GM18861 (cell line): ENCODE measurements at regions not wholly inside any gene's neighbourhood (a gene's known extent, or its start where the extent isn't known, plus 50 kb on each side); places are given as distances from the start of the nearest gene placed in this dataset.

ENCODE experiments used
- ATAC-seq: cut with Tn5 transposase; IDR thresholded peaks from one replicate; pipeline ENCODE4 v1.9.1; 2021; ENCODE audit not compliant: unreplicated experiment

DNA sequence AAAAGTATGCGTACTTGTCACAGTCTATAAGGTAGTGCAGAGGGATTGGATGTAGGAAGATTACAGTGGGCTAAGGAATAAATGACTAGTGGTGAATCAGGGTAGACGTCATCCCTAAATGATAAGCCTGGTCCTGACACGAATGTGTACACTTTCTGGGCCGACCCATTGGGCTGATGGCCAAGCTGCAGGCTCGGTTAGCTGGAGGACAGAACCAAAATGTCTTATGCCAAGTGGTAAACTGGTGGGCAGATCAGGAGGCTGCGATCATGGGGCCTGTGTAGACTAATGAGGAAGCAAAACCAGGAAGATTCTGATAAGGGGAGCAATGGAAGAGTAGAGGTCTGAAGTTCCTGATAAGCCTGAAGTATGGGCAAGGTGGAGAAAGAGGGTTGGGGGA, 272.8 kb upstream of the GATB start:
- no peak for ATAC-seq

DNA sequence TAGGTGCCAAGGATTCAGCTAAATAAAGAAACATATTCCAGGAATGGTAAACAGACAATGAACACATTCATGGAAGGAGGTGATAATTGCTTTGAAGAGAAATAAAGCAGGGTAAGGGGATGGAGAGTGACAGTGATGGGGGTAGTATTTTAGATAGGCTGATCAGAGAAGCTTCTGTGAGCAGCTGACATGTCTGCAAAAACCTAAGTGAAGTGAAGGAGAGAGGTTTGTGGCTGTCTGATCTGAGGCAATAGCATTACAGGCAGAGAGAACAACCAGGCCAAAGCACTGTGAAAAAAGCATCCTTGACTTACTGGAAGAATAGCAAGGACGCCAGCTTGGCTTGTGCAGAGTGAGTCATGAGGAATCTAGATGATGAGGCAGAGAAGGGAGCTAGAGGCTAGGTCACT, 271.9 kb upstream of the GATB start:
- ATAC-seq: no peak

- ATAC-seq: no peak
These were observed 268.8 kb upstream of the GATB start for GRCh38 chr4:152029631-152030030.

DNA sequence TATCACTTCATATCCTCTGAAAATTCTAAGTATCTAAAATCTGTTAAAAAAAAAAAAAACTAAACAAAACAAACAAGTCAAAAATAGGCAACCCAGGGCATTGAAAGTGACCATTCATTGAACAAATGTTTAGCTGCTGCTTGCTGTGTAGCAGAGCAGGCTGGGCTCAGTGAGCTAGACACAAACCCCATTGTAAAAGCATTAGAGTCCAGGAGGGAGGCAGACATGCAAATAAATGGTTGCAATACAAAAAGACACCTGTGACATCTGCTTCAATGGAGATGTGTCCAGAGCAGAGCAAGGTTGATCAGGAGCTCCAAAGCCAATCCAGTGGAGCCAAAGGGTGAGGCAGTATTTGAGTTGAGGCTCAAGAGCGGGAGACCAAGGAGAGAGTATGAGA, 267.3 kb upstream of the GATB start:
- ATAC-seq: no peak

DNA sequence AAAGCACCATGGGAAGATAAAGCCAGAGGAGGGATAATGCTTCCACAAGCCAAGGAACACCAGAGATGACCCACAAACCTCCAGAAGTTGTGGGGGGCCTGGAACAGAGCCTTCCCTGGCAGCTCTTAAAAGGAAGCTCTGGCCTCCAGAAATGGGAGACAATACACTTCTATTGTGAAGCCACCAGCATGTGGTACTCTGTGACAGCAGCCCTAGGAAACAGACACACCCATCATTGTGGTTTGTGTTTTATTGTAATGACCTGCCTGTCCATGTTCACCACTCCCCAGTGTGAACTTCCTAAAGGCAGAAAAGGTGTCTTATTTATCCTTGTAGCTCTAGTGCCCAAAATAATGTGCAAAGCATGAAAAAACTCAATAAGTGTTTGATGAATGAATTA, 264.1 kb upstream of the GATB start:
- ATAC-seq: no peak

- ATAC-seq: no peak
These were observed 262.9 kb upstream of the GATB start for GRCh38 chr4:152023674-152024073.

- no peak for ATAC-seq
These were observed 261.7 kb upstream of the GATB start for GRCh38 chr4:152022543-152022942.

DNA sequence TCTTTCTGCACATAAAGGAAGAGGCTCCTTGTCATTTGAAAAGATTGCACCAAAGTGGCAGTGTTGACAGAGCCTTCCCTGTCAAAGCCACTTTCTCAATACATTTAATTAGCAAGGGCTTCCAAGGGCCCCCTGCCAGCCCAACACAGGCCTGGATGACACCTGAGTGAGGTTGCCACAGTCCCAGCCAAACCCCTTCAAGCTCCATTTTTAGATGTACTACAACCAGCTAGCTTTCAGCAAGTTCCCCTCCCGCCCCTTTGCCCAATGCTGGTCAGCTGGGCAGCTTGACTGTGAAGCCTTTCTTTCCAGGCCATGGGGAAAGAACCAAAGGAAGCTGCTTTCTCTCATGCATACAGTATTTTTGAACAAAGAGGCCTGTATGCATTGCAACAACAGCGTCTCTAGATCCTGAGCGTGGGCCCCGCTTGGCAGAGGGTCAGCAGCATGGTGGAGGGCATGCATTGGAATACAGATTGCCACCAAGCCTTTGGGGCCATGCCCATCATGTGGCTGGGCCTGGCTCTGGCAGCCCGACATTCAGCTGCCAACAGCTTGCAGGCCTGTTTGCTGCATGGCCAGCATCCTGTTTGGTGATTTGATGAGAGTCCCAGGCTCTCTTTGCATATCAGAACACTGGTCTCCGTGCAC, 261.1 kb upstream of the GATB start:
- no peak for ATAC-seq

GRCh38 chr4:152020073-152020472, 259.3 kb upstream of the GATB start:
- no peak for ATAC-seq

DNA sequence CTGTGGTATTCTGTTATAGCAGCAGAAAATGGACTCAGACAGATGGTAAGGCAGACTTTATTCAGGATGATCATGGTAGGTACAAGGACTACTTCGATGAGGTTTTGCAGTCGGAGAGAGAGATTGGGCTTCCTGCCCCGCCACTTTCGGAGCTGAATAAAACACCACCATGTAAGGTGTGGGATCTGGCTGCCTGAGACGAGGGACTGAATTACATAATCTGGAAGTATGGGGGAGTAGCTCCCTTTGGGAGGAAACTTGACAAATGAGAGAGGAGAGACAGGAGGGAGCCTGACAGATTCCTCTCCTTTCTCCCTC, 255.5 kb upstream of the GATB start:
- ATAC-seq: no peak

DNA sequence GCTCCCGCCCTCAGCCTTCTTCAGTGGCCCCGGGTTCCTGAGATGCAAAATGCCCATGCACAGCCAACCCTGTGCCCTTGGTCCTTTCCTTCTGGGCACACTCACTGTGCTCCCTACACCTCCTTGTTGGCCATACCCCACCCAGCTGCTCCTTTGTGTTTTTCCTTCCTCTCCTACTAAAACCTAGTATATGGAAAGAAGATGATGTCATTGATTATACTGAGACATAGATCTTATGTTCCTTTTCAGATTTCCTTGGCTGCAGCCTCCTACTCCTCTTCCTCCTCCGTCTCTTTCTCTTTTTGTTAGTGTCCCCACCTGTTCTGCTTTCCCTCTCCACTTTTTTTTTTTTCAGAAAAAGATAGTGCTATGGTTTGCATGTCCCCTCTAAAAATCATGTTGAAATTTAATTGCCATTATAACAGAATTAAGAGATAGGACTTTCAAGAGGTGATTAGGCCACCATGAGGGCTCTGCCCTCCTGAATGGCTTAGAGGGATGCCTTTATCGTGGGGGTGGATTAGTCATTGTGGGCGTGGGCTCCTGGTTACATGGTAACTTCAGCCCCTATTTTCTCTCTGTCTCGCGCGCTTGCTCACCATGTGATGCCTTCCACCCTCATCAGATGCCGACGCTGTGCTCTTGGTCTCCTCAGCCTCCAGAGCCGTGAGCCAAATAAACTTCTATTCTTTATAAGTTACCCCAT, 254.9 kb upstream of the GATB start:
- no peak for ATAC-seq

DNA sequence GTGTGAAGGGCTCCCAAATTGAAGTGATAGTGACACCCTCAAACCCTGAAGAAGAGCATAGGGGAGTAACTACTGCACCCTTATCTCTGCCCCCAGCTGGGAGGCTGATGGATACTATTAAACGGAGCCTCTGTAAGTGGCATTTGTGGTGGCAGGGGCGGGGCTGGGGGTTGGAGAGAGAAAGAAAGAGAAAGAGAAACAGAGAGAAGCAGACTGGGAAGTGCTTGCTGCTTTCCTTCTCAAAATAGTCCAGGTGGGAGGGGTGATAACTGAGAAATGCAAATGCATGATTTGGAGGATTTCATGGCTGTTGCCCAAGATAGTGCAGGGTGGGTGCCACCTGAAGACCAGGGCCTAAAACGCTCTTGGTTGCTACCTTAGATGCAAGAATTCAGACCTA, 253.5 kb upstream of the GATB start:
- ATAC-seq: peak; percentile 72

- no peak for ATAC-seq
These were observed 250.7 kb upstream of the GATB start for GRCh38 chr4:152011469-152011868.

DNA sequence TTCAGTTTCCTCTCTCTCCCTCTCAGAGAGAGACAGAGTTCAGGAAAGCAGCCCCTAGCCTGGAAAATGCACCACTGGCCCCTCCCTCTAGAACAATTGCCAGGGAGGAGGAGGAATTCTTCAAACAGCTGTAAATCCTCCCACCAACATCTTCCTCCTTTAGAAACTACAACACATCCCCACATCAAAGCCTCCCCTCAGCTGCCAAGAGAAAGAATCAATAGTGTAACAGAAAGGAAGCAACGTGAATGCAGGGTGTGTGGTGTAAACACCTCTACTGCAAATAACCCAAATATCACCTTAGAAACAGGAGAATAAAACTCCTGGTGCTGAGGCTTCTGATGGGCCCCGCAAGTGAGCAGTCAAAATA, 249.9 kb upstream of the GATB start:
- no peak for ATAC-seq

DNA sequence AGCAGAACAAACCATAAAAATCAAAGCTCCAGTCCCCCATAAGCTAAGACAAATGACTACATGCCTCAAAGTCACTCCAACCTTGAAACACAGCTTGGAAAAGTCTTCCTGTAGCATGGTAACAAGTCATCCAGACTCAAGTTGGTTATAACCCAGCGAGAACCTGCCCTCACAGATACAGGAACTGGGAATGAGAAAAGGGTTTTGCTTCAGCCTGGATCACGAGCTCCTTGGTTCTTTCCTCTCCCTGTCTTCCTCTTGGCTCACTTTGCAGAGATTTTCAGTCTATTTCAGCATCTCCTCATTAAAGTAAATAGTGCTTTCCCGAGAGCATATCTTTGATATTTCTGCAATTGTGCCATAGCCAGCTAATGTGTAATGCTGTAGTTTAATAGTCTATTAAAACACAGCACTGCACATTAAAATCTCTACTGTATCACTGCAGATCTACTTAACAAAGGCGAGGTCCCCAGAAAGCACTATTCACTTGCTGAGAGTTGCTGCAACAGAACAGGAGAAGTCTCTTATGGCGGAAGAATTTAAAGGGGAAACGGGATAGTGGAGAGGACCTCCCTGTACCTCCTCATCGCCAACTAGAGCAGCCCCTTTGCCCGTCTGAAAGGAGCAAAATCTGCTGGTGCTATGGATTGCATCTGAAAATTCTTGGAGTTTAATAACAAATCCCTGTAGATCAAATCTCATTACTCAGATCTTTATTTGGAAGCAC, 249.3 kb upstream of the GATB start:
- ATAC-seq: no peak

DNA sequence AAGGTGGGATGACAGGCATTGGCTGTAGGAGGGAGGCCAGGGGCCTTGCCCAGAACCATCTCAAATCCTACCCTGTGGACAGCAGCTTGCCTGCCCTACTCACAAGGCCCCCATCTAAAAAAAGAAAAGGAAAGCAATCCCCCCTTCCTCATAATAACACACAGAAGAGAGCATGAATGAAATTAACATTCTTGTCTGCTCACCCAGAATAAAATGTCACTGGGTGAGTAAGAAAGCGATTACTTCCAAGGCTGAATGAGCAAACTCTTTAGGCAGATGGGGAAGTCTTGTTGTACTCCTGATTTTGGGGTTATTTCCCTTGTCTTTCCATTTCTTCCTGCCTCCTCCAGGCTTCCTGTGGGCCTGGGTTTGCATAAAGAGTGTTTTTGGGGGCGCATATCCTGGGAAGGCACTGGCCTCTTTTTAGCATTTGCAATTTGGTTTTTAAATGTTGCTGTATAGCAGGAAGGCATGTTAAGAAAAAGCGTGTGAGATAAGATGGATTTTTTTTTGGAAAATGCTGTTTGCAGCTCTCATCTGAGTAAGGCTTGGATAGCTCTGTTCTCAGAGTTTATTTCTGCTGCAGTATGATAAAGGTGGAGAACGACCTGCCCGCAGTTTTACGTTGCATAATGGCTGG, 248.3 kb upstream of the GATB start:
- no peak for ATAC-seq

GRCh38 chr4:152007111-152007510, 246.3 kb upstream of the GATB start:
- no peak for ATAC-seq

GRCh38 chr4:152004801-152005200, 244.0 kb upstream of the GATB start:
- no peak for ATAC-seq

GRCh38 chr4:152000518-152000917, 239.7 kb upstream of the GATB start:
- no peak for ATAC-seq

DNA sequence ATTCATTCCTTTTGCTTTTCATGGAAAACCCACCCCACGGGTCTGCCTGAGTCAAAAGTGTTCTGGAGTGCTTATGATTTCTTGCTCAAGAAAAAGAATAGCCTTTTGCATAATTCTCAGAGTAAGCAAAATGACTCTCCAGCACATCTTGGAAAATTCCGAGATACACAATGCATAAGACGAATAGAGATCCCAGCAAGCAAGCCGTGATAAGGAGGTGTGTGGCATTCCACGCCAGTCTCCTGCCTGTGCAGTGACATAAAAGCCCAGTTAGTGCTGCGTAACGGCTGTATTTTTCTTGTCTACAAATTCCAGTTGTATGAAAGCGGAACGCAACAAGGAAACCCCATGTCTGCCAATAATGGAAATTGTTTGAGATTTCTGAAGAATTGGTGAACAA, 237.9 kb upstream of the GATB start:
- ATAC-seq: no peak

DNA sequence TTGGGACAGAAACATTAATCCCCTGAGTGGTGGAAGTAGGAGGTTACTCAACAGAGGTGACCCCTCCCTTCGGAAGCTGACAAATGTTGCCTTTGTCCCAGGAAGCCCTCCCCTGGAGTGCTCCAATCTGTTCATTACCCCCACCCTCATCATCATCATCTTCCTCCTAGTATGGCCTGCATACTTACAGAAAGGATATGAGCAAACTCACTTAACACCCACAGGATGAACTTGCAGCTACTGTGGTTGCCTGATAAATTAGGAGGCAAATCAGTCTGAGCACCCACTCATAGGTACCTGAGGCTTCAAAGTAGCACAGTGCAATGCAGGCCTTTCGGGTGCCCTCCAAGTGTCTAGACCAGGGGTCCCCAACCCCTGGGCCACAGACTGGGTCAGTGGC, 236.7 kb upstream of the GATB start:
- no peak for ATAC-seq

DNA sequence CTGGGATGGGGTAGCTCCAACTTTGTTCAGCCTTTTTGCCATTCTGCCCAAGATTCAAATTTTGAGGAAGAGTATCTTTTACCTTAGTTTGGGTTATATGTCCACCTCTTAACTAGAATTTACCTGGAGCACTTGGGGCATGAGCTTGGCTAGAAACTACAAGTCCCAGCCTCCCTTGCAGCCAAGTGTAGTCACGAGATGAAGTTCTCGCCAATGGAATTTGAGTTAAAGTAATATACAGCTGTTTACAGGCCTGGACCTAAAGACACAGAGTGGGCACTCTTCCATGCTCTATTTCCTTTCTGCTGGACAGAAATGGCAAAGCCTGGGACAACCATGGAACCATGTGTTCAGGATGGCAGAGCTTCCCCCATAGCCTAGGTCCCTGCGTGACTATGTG, 233.6 kb upstream of the GATB start:
- ATAC-seq: no peak
